NCI-H2227 (cell line): ENCODE measurements at regions not wholly inside any gene's neighbourhood (a gene's known extent, or its start where the extent isn't known, plus 50 kb on each side); places are given as distances from the start of the nearest gene placed in this dataset.
"Not testable (repeated sequence)": the region's sequence is repeated elsewhere in the genome, so short reads cannot be mapped to it uniquely, and the experiment has no call there.

Source experiments
- DNase-seq: peaks from one replicate; lab custom pipeline; 2025; ENCODE audit not compliant: unreplicated experiment; lab: John Stamatoyannopoulos, UW

DNA sequence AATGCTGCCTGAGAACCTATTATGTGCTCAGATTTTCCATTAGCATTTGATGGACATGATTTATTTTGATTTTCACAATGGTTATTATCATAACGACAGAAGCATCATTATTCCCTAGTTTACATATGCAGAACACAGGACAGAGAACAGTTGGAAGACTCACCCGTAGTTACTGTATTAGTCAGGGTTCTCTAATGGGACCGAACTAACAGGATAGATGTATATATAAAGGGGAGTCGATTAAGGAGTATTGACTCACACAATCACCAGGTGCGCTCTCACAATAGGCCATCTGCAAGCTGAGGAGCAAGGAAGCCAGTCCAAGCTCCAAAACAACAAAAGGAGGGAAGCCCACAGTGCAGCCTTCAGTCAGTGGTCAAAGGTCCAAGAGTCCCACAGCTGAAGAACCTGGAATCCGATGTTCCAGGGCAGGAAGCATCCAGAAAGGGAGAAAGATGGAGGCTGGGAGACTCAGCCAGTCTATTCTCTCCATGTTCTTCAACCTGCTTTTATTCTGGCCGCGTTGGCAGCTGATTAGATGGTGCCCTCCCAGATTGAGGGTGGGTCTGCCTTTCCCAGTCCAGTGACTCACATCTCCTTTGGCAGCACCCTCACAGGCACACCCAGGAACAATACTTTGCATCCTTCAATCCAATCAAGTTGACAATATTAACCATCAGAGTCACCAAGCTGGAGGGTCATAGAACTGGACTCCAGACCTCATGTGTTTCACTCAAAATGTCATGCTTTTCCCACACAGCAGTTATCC is 92.7 kb upstream of the XYLT1 start:
- DNase-seq, result no peak

DNA sequence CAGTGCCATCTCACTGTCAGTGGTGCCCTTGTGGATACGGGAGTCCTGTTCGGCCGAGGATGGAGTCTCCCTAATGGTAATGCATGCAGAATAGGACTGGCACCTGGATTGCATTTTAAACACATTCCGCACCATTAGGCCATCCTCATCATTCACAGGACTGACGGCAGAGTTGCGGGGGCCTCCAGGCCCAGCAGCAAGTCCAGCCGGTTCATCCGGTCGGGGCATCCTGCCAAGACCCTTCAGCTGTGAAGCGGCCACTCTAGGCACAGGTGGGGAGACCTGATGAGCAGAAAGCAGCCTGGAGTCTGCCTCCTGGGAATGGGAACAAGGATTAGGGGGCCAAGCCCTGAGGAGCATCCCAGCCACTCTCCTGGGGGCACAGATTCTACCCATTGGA is 90.3 kb upstream of the XYLT1 start:
- no peak for DNase-seq

DNA sequence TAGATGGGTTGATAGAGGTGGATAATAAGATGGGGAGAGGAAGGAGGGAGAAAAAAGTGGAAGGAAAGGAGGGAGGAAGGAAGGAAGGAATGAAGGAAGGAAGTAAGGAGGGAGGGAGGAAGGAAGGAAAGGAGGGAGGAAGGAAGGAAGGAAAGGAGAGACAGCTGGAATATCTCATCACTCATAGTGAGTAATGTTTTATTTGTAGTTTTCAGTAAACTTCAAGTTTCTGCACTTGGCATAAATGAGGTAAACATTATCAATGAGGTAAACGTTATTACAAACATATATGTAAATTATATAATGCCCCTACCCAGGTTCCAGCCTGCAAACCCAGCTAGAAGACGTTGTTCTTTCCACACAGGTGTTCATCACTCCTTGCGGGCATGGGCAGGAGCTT is 89.8 kb upstream of the XYLT1 start:
- no peak for DNase-seq

DNA sequence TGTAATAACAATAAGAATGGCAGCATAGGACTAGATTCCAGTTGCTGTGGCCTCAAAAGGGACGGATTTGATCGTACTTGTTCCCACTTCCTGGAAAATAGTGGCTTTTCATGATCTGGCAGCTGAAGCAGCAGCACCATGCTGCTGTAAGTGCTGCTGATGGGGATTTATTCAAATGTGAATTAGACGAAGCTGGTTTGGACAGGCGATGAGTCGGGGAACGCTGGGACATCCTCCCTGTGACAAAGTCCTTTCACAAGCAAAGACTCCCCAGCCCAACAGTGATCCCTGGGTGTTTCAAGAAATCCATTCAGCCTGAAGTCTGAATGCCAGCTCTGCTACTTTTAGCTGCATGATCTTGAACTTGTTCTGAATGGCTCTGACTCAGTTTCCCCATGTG is 88.6 kb upstream of the XYLT1 start:
- no peak for DNase-seq

- DNase-seq, result no peak
These were observed 87.2 kb upstream of the XYLT1 start for GRCh38 chr16:17557949-17558348.

DNA sequence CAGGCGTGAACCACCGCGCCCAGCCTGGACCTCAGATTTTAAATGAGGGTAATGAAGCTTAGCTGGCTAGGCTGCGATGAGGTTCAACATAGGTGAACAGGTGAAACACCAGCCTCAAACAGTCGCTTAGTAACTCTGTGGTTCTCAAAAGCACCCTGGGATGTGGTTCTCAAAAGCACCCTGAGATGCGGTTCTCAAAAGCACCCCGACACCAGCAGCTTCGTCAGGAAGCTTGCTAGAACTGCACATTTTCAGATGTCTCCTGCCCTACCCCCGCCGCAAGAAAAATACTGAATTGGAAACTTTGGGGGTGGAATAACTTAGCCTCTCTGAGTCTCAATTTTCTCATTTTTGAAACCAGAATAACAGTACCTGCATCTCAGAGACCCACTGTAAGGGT is 86.7 kb upstream of the XYLT1 start:
- DNase-seq, result no peak

GRCh38 chr16:17556276-17557052 is 85.7 kb upstream of the XYLT1 start:
- peak; percentile 23 for DNase-seq

DNA sequence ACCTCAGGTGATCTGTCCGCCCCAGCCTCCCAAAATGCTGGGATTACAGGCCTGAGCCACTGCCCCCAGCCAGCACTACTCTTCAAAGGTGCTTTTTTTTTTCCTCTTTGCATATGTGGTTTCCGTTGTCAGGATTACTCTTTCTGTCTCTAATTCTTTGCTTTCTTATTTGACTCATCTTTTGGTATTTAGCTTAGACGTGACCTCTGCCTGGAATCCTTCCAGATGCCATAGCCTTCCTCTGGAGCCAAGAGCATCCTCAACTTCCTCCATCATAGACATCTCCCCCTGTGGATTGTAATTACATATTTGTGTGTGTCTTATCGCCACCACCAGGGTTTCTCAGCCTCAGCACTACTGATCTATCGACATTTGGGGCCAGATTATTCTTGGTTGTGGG is 84.4 kb upstream of the XYLT1 start:
- DNase-seq, result no peak

DNA sequence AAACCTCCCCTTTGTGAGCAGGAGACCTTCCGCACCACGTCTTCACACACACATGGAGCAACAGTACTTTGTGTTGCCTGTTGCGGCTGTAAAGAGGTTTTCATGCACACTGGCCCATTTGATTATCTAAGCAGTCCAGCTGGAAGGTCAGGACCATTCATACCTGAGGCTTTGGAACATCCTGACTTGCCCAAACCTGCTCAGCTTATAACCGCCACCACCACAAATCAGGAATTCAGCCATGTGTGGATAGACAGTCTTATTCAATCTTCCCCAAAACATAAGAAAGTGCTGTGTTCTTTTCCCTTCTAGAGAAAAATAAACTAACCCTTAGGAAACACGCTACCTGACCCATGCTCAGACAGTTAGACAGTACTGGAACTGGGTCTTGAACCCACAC is 81.6 kb upstream of the XYLT1 start:
- no peak for DNase-seq

DNA sequence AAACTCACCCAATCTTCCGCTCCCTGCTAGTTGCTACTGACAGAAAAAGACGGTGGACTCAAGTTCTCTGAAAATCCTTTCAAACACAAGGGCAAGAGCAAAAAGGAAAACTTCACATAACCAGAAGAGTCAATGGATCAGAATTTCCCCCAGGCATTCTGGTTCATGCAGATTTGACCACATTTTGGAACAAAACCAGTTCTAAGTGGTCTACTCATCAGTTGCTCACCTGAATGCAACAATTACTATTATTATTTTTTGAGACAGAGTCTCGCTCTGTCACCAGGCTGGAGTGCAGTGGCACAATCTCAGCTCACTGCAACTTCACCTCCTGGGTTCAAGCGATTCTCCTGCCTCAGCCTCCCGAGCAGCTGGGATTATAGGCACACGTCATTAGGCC is 80.9 kb upstream of the XYLT1 start:
- not testable (repeated sequence) for DNase-seq

DNA sequence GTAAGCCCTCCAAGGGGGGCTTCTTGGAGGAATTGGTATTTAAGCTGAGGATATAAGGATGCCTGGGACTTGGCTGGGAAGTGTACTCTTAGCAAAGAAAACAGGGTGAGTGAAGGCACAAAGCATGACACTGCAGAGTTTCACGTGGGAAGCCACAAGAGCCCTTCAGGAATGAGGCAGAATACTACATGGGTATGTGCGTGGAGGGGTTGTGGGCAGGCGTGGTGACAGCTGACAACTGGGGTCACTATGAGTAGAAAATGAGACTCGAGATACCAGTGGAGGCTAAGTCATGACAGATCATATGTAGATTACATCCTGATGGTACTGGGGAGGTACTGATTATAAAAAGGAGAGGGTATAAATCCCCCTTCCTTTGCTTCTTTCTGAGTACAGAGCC is 78.1 kb upstream of the XYLT1 start:
- DNase-seq, result no peak

DNA sequence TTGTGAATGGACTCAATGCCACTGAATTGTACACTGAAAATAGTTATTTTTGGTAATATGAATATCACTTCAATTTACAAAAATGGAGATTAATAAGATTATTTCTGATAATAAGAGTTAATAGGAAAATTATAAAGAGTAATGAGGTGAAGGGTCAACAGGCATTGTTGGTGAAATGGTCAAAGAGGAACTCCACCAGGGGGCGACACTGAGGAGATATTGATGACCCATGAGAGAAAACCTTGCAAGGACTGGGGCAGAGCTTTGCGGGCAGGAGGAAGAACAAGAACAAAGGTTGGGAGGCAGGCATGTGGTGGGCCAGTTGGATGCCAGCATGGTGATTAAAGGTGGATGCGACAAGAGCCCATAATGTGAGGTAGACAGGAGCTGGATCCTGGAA is 74.0 kb upstream of the XYLT1 start:
- no peak for DNase-seq

DNA sequence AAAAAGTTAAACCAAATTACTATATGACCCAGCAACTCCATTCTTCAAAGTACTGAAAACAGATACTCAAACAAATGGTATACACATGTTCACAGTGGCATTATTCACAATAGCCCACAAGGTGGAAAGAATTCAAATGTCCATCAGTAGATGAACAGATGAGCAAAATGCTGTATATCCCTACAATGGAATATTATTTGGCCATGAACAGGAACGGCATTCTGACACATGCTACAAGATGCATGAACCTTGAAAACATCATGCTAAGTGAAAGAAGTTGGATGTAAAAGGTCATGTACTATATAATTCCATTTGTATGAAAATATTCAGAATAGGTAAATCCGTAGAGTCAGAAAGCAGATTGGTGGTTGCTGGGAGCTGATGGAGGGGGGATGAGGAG is 73.5 kb upstream of the XYLT1 start:
- no peak for DNase-seq

- DNase-seq, result no peak
These were observed 72.3 kb upstream of the XYLT1 start for GRCh38 chr16:17543073-17543472.

DNA sequence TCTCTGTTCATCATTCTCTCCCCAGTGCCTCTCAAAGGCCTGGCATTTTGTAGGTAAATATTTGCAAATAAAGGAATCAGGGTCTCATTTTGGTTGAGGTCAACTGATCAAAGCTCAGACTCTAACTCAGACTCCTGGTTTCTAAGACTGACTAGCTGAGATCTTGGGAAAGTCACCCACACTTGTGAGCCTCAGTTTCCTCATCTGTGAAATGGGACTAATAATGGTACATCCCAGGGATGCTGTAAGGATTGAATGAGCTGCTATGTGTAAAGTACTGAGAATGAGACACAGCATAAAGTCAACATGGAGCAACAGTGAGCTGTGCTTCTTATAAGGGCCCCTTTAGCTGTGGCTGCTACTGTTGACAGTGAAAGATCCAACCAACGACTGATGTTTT is 70.6 kb upstream of the XYLT1 start:
- no peak for DNase-seq

- no peak for DNase-seq
These were observed 68.2 kb upstream of the XYLT1 start for GRCh38 chr16:17538927-17539326.

- DNase-seq, result no peak
These were observed 61.7 kb upstream of the XYLT1 start for GRCh38 chr16:17532338-17532995.

DNA sequence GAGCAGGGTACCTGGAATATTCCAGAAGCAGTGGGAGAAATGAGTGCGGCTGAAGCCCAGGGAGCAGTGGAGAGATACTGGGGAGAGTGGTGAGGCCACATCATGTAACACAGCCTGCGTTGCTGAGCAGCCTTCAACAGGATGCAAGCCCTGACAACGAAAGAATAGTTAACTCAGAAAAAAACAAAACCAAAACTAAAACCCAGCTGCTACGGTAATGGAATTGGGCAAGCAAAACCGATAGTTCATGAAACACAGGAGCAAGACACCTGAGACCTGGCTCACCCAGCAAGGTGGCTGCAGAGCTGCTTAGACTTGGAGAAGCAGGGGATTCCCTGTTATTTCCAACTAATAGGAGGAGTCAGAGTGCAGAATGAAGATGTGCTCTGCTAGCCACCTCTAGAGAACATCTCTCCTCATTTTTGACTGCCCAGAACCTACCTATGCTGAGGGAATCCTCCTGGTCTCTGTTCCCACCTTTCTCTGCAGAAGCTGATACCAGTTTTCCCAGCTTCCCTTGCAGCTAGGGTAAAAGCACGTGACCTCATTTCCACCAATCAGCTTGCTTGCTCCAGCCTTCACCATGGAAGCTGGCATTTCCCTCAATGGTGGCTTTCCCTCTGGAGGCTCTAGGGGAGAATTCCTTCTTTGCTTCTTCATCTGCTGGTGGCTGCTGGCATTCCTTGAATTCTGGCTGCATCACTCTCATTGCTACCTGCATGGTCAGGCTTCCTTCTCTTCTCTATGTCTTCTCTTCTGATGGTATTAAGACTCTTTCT is 59.4 kb upstream of the XYLT1 start:
- DNase-seq, result no peak

GRCh38 chr16:17526956-17527937 is 56.5 kb upstream of the XYLT1 start:
- no peak for DNase-seq

DNA sequence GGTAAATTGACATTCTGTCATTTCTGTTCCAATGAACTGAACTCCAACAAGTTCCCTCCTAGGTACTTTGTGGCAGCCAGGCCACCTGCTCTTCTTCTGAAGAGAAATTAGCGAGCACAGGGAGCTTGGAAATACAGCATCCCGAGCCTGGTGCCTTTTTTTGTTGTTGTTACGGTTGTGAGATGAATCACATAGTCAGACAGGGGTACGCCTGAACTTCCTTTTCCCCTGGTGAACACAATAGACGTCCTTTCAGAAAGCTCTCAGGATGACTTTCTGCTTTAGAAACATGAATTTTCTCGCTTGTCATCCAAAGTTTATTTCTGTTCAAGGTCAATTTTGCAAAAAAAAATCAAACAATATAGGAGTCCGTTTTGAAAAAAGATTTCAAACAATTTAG is 53.9 kb upstream of the XYLT1 start:
- no peak for DNase-seq
